PFSK-1 (cell line): ENCODE measurements at regions not wholly inside any gene's neighbourhood (a gene's known extent, or its start where the extent isn't known, plus 50 kb on each side); places are given as distances from the start of the nearest gene placed in this dataset.

Experiments used
- FOXP2 ChIP-seq: optimal IDR thresholded peaks from 2 replicates; pipeline ENCODE3; 2011; ENCODE audit warnings: borderline replicate concordance, control low read depth, inconsistent platforms; ENCODE audit not compliant: insufficient read depth; ENCODE audit errors: extremely low read length, extremely low read depth
- TAF1 ChIP-seq: IDR thresholded peaks from 2 replicates; pipeline ENCODE4 v1.6.1; 2012; ENCODE audit warnings: low read length, control low read depth, borderline replicate concordance; ENCODE audit not compliant: insufficient read depth

- TF ChIP-seq TAF1 (no peak), FOXP2 (no peak)
Observed at GRCh38 chr1:221804303-221804702, 62.4 kb upstream of the DUSP10 start.
